WTC11 (cell line): ENCODE measurements at regions not wholly inside any gene's neighbourhood (a gene's known extent, or its start where the extent isn't known, plus 50 kb on each side); places are given as distances from the start of the nearest gene placed in this dataset.

Experiments
- ATAC-seq: fragments of 200-7000 bp; cut with Tn5 transposase; 2 replicates; pipeline ENCODE4 v1.10.0; 2021; ENCODE audit warnings: mild to moderate bottlenecking, moderate library complexity
- CTCF ChIA-PET: fragments of 300-600 bp; sonication (Branson Sonifier 250); formaldehyde crosslinking; loops from one replicate; lab custom pipeline; 2021; ENCODE audit warnings: antibody characterized with exemption; lab: Charles Lee
- POLR2A ChIA-PET: fragments of 350-600 bp; sonication (Branson Sonifier 250); formaldehyde crosslinking; loops from one replicate; lab custom pipeline; 2021; ENCODE audit warnings: antibody characterized with exemption; lab: Charles Lee
- DNase-seq: peaks from one replicate; pipeline ENCODE4 v3.0.0; 2021; ENCODE audit warnings: low spot score
- H3K27ac Mint-ChIP-seq: 2 replicates; pipeline ENCODE4 v1.8.0; 2021; ENCODE audit warnings: mixed read lengths
- H3K27me3 Mint-ChIP-seq: 2 replicates; pipeline ENCODE4 v1.8.0; 2021; ENCODE audit warnings: low read depth, mild to moderate bottlenecking, moderate library complexity, mixed read lengths
- H3K36me3 Mint-ChIP-seq: 2 replicates; pipeline ENCODE4 v1.8.0; 2021; ENCODE audit warnings: mixed read lengths
- H3K4me1 Mint-ChIP-seq: 2 replicates; pipeline ENCODE4 v1.8.0; 2022; ENCODE audit warnings: mixed read lengths
- H3K4me3 Mint-ChIP-seq: 2 replicates; pipeline ENCODE4 v1.8.0; 2021; ENCODE audit warnings: mild to moderate bottlenecking, moderate library complexity, mixed read lengths
- H3K9me3 Mint-ChIP-seq: 2 replicates; pipeline ENCODE4 v1.8.0; 2021; ENCODE audit warnings: mixed read lengths
- AFF4 ChIP-seq: sonication (generic); formaldehyde crosslinking; IDR thresholded peaks from 2 replicates; pipeline ENCODE4 v1.8.1; 2023; ENCODE audit warnings: mild to moderate bottlenecking, missing genetic modification reagents, borderline replicate concordance
- ELF4 ChIP-seq: sonication (generic); formaldehyde crosslinking; IDR thresholded peaks from 2 replicates; pipeline ENCODE4 v1.8.1; 2022; ENCODE audit warnings: low read depth, mild to moderate bottlenecking, moderate library complexity, missing genetic modification reagents
- EMX1 ChIP-seq: fragments of 250-450 bp; sonication (Bioruptor Pico); IDR thresholded peaks from 2 replicates; pipeline ENCODE4 v1.8.0; 2021; ENCODE audit warnings: mild to moderate bottlenecking
- GRHL2 ChIP-seq: fragments of 250-450 bp; sonication (Bioruptor Pico); IDR thresholded peaks from 2 replicates; pipeline ENCODE4 v1.8.0; 2022; ENCODE audit warnings: mild to moderate bottlenecking, moderate library complexity; ENCODE audit not compliant: insufficient replicate concordance, severe bottlenecking
- GTF2I ChIP-seq: fragments of 250-450 bp; sonication (Bioruptor Pico); conservative IDR thresholded peaks from 2 replicates; pipeline ENCODE4 v1.4.0; 2021; ENCODE audit warnings: mild to moderate bottlenecking
- JUN ChIP-seq: sonication (generic); formaldehyde crosslinking; IDR thresholded peaks from 2 replicates; pipeline ENCODE4 v1.8.0; 2023; ENCODE audit warnings: mild to moderate bottlenecking, missing genetic modification reagents
- KAT7 ChIP-seq: sonication (generic); formaldehyde crosslinking; IDR thresholded peaks from 2 replicates; pipeline ENCODE4 v1.8.1; 2023; ENCODE audit warnings: missing genetic modification reagents, mild to moderate bottlenecking, borderline replicate concordance
- NFYB ChIP-seq: sonication (generic); formaldehyde crosslinking; conservative IDR thresholded peaks from 2 replicates; pipeline ENCODE4 v1.8.0; 2022; ENCODE audit warnings: low read depth, missing genetic modification reagents
- NR3C1 ChIP-seq: sonication (generic); formaldehyde crosslinking; conservative IDR thresholded peaks from 2 replicates; pipeline ENCODE4 v1.8.1; 2023; ENCODE audit warnings: low read depth, mild to moderate bottlenecking, missing genetic modification reagents
- PRDM15 ChIP-seq: sonication (generic); formaldehyde crosslinking; IDR thresholded peaks from 2 replicates; pipeline ENCODE4 v1.8.0; 2022; ENCODE audit warnings: missing genetic modification reagents
- RORB ChIP-seq: fragments of 250-450 bp; sonication (Bioruptor Pico); IDR thresholded peaks from 2 replicates; pipeline ENCODE4 v1.9.0; 2021; ENCODE audit warnings: mild to moderate bottlenecking
- SOX15 ChIP-seq: fragments of 250-450 bp; sonication (Bioruptor Pico); IDR thresholded peaks from 2 replicates; pipeline ENCODE4 v1.9.0; 2021; ENCODE audit warnings: mild to moderate bottlenecking
- USF1 ChIP-seq: sonication (generic); formaldehyde crosslinking; IDR thresholded peaks from 2 replicates; pipeline ENCODE4 v1.8.0; 2022; ENCODE audit warnings: mild to moderate bottlenecking, missing genetic modification reagents
- USF2 ChIP-seq: sonication (generic); formaldehyde crosslinking; IDR thresholded peaks from 2 replicates; pipeline ENCODE4 v1.8.1; 2023; ENCODE audit warnings: mild to moderate bottlenecking, missing genetic modification reagents, moderate library complexity
- ZNF138 ChIP-seq: sonication (generic); formaldehyde crosslinking; conservative IDR thresholded peaks from 2 replicates; pipeline ENCODE4 v1.8.1; 2022; ENCODE audit warnings: mild to moderate bottlenecking, moderate library complexity, missing genetic modification reagents
- ZNF416 ChIP-seq: fragments of 250-450 bp; sonication (Bioruptor Pico); IDR thresholded peaks from 2 replicates; pipeline ENCODE4 v1.9.0; 2021; ENCODE audit warnings: mild to moderate bottlenecking, inconsistent platforms
- TF ChIP-seq, protein P1 (sequence below): sonication (generic); formaldehyde crosslinking; IDR thresholded peaks from 2 replicates; pipeline ENCODE4 v1.8.1; 2022; ENCODE audit warnings: missing genetic modification reagents, borderline replicate concordance
- TF ChIP-seq, protein P2 (sequence below): fragments of 250-450 bp; sonication (Bioruptor Pico); IDR thresholded peaks from 2 replicates; pipeline ENCODE4 v1.9.0; 2021; ENCODE audit warnings: mild to moderate bottlenecking
- TF ChIP-seq, protein P3 (sequence below): sonication (generic); formaldehyde crosslinking; IDR thresholded peaks from 2 replicates; pipeline ENCODE4 v1.8.0; 2022; ENCODE audit warnings: mild to moderate bottlenecking, missing genetic modification reagents
- TF ChIP-seq, protein P4 (sequence below): fragments of 250-450 bp; sonication (Bioruptor Pico); IDR thresholded peaks from 2 replicates; pipeline ENCODE4 v1.8.0; 2021; ENCODE audit warnings: mild to moderate bottlenecking
- TF ChIP-seq, protein P5 (sequence below): sonication (generic); formaldehyde crosslinking; IDR thresholded peaks from 2 replicates; pipeline ENCODE4 v1.8.1; 2022; ENCODE audit warnings: mild to moderate bottlenecking, missing genetic modification reagents, moderate library complexity, borderline replicate concordance

DNA sequence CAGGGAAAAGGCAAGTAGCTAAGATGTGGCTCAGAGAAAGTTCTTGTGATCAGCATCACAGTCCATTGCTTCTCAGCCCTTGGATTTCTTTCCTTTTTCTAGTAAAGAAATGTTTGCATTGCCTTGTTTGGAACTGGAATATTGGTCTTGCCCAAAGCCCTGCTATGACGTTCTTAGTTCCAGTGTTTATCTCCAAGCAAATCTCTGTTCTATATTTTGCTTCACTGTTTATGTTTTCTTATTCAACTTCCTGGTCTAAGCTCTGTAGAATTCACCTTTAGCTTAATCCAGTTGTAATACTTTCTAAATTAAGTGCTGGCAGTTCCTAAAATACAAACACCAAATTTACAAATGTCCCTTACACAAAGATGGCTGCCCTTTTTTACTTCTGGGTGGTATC is 88.7 kb upstream of the ZNF438 start (continued):
- TF ChIP-seq, protein P1, sequence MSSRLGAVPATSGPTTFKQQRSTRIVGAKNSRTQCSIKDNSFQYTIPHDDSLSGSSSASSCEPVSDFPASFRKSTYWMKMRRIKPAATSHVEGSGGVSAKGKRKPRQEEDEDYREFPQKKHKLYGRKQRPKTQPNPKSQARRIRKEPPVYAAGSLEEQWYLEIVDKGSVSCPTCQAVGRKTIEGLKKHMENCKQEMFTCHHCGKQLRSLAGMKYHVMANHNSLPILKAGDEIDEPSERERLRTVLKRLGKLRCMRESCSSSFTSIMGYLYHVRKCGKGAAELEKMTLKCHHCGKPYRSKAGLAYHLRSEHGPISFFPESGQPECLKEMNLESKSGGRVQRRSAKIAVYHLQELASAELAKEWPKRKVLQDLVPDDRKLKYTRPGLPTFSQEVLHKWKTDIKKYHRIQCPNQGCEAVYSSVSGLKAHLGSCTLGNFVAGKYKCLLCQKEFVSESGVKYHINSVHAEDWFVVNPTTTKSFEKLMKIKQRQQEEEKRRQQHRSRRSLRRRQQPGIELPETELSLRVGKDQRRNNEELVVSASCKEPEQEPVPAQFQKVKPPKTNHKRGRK (CRISPR knock-in tag) = no peak
- TF ChIP-seq JUN (CRISPR knock-in tag) (no peak), RORB (CRISPR knock-in tag) (no peak)

DNA sequence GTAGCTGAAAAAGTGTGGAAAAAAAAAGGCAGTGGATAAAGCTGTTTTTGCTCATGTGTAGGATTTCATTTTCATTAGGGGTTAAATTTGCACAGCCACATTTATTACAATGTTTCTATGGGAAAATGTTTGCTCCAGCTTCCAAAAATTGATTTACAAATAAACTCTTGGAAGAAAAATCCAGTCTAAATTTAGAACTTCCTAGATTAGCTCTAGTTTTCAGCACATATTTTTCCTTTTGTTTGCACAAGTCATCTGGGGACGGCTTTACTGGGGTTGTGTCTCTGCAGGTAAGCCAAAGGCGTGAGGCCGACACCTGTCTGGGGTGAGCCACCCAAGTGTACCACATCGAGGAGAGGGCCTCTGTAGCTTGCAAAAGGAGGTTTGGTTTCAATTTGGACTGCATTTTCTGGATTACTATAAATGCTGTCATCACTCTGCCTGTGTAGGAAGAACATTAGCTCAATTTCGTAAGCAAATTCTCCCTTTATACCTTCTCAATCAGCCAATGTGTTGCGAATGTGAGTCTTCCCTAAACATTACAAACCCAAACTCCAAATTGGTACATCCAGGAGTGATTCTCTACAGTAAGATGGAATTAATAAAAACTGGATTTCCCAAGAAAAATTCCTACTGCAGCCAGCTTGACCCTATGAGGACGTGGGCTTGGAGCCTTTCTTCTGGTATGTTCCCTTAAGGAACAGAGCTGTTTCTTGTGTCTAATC is 89.5 kb upstream of the ZNF438 start:
- Mint-ChIP-seq H3K4me1 (no peaks in the 10 kb centered on the region), H3K9me3 (peaks cover 8% of the 10 kb centered on the region; the same call in 1 of the 2 replicates), H3K4me3 (no peak overlapping the region), H3K27me3 (no peaks in the 10 kb centered on the region), H3K27ac (no peak overlapping the region), H3K36me3 (no peaks in the 10 kb centered on the region)
- ATAC-seq (no peak), DNase-seq (no peak)
- CTCF ChIA-PET = no interaction called here
- POLR2A ChIA-PET = no interaction called here
- TF ChIP-seq GTF2I (no peak), GRHL2 (no peak), NFYB (no peak), SOX15 (CRISPR knock-in tag) (no peak), KAT7 (CRISPR knock-in tag) (no peak), USF1 (CRISPR knock-in tag) (no peak), ZNF138 (CRISPR knock-in tag) (no peak), AFF4 (CRISPR knock-in tag) (no peak), EMX1 (no peak), NR3C1 (no peak), ZNF416 (no peak), ELF4 (CRISPR knock-in tag) (no peak), USF2 (CRISPR knock-in tag) (no peak), PRDM15 (no peak)
- TF ChIP-seq, protein P2, sequence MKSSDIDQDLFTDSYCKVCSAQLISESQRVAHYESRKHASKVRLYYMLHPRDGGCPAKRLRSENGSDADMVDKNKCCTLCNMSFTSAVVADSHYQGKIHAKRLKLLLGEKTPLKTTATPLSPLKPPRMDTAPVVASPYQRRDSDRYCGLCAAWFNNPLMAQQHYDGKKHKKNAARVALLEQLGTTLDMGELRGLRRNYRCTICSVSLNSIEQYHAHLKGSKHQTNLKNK (CRISPR knock-in tag) = no peak
- TF ChIP-seq, protein P3, sequence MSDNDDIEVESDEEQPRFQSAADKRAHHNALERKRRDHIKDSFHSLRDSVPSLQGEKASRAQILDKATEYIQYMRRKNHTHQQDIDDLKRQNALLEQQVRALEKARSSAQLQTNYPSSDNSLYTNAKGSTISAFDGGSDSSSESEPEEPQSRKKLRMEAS (CRISPR knock-in tag) = no peak
- TF ChIP-seq, protein P4, sequence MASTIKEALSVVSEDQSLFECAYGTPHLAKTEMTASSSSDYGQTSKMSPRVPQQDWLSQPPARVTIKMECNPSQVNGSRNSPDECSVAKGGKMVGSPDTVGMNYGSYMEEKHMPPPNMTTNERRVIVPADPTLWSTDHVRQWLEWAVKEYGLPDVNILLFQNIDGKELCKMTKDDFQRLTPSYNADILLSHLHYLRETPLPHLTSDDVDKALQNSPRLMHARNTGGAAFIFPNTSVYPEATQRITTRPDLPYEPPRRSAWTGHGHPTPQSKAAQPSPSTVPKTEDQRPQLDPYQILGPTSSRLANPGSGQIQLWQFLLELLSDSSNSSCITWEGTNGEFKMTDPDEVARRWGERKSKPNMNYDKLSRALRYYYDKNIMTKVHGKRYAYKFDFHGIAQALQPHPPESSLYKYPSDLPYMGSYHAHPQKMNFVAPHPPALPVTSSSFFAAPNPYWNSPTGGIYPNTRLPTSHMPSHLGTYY (CRISPR knock-in tag) = no peak
- TF ChIP-seq, protein P5, sequence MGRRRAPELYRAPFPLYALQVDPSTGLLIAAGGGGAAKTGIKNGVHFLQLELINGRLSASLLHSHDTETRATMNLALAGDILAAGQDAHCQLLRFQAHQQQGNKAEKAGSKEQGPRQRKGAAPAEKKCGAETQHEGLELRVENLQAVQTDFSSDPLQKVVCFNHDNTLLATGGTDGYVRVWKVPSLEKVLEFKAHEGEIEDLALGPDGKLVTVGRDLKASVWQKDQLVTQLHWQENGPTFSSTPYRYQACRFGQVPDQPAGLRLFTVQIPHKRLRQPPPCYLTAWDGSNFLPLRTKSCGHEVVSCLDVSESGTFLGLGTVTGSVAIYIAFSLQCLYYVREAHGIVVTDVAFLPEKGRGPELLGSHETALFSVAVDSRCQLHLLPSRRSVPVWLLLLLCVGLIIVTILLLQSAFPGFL = no peak
